ENCODE measurements at regions not wholly inside any gene's neighbourhood (a gene's known extent, or its start where the extent isn't known, plus 50 kb on each side); places are given as distances from the start of the nearest gene placed in this dataset.
"Not testable (repeated sequence)": the region's sequence is repeated elsewhere in the genome, so short reads cannot be mapped to it uniquely, and the experiment has no call there.

DNA sequence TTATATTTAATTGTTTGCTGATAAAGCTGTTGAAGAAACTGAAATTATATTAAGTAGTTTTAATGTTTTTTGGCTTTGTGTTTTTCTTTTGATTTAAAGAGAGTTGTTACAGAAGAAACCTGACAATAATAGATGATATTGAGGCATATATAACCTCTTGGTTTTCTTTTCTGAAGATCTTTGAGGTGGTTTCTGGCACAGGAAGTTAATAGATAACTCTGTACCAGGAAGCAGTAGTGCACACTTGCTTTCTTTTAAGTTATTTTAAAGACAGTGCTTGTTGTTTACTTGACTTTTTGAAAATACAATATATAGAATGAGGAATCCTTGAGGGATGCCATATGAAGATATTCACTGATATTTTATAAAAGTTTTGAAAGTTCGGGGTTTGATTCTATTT lies 209.0 kb upstream of the FBXO33 start:
- DNase-seq (ENCODE audit: extremely low read depth, low read depth) = no peak
- TF ChIP-seq, protein P1, sequence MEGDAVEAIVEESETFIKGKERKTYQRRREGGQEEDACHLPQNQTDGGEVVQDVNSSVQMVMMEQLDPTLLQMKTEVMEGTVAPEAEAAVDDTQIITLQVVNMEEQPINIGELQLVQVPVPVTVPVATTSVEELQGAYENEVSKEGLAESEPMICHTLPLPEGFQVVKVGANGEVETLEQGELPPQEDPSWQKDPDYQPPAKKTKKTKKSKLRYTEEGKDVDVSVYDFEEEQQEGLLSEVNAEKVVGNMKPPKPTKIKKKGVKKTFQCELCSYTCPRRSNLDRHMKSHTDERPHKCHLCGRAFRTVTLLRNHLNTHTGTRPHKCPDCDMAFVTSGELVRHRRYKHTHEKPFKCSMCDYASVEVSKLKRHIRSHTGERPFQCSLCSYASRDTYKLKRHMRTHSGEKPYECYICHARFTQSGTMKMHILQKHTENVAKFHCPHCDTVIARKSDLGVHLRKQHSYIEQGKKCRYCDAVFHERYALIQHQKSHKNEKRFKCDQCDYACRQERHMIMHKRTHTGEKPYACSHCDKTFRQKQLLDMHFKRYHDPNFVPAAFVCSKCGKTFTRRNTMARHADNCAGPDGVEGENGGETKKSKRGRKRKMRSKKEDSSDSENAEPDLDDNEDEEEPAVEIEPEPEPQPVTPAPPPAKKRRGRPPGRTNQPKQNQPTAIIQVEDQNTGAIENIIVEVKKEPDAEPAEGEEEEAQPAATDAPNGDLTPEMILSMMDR (IDR thresholded peaks at IDR 0.05; ENCODE audit: low read depth, low read length) = no peak

- DNase-seq (ENCODE audit: extremely low read depth, low read depth) = not testable (repeated sequence)
Measured at GRCh38 chr14:39639009-39639408, 206.8 kb upstream of the FBXO33 start.

DNA sequence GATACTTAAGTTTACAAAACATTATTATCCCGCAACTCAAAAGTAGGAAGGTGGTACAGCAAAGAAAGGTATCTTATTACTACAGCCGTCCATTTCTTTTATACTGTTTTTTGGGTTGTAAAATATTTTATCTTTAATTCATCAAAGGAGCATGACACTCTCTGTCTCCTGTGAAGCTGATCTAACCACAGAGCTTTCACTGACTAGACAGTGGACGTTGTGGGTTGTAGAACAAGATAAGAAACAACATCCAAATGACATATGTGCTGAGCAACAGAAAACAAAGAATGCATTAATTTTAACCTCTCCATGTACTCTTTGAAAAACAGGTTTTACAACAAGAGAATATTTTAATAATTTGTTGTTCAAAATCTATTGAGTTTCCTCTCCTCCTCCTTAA lies 195.9 kb upstream of the FBXO33 start:
- DNase-seq (ENCODE audit: extremely low read depth, low read depth) = no peak
- TF ChIP-seq, protein P1 (IDR thresholded peaks at IDR 0.05; ENCODE audit: low read depth, low read length) = no peak

- no peak for DNase-seq (ENCODE audit: extremely low read depth, low read depth)
- TF ChIP-seq, protein P1 (IDR thresholded peaks at IDR 0.05; ENCODE audit: low read depth, low read length) = no peak
Measured at GRCh38 chr14:39626589-39627576, 194.7 kb upstream of the FBXO33 start.

GRCh38 chr14:39621678-39622077 lies 189.4 kb upstream of the FBXO33 start:
- no peak for DNase-seq (ENCODE audit: extremely low read depth, low read depth)
- TF ChIP-seq, protein P1 (IDR thresholded peaks at IDR 0.05; ENCODE audit: low read depth, low read length) = no peak

DNA sequence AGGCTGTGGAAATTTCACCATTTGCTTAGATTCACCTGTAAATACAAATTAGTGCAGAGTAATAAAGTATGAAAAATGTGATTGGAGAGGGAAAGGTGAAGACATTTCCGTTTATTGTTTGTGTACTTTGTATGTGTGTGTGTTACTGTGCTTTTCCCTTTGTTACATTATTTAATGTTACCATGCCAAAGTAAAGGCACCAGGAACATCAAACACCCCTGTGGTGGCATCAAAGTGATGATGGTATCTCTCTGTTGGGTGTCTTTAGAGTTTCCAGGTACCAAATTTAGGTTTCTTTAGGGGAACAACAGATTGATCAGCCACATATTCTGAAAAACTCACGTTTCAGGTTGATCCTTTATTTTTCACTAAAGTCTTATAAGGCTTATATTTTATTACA lies 189.0 kb upstream of the FBXO33 start:
- no peak for DNase-seq (ENCODE audit: extremely low read depth, low read depth)
- TF ChIP-seq, protein P1 (IDR thresholded peaks at IDR 0.05; ENCODE audit: low read depth, low read length) = no peak

GRCh38 chr14:39617537-39617936 lies 185.3 kb upstream of the FBXO33 start:
- DNase-seq (ENCODE audit: extremely low read depth, low read depth) = no peak
- TF ChIP-seq, protein P1 (IDR thresholded peaks at IDR 0.05; ENCODE audit: low read depth, low read length) = no peak

All from AG09319 (cell line).